ENCODE measurements at regions not wholly inside any gene's neighbourhood (a gene's known extent, or its start where the extent isn't known, plus 50 kb on each side); places are given as distances from the start of the nearest gene placed in this dataset.

- Histone ChIP-seq H3K56ac (replicated peaks; ENCODE audit: insufficient read length, low read depth, low read length) (no peak overlapping the region), H2AK5ac (ENCODE audit: low read depth, low read length) (no peak overlapping the region), H3K36me3 (ENCODE audit: control insufficient read depth in 2 of 4, insufficient read depth in 4 of 4, low read length in 3 of 4) (no peaks in the 10 kb centered on the region), H2BK5ac (ENCODE audit: low read depth, low read length) (no peak overlapping the region), H3K27me3 (replicated peaks in 1 of 4; ENCODE audit: control insufficient read depth in 3 of 4, extremely low read depth in 1 of 4, insufficient read depth in 3 of 4, low read length in 3 of 4) (no peaks in the 10 kb centered on the region), H3K23me2 (ENCODE audit: low read depth, low read length) (no peaks in the 10 kb centered on the region), H4K20me1 (replicated peaks in 1 of 2; ENCODE audit: control insufficient read depth in 1 of 2, insufficient read depth in 2 of 2, low read length in 2 of 2) (no peaks in the 10 kb centered on the region), H3K18ac (ENCODE audit: extremely low read depth, low read length) (no peak overlapping the region), H3K14ac (ENCODE audit: insufficient read length) (no peak overlapping the region), H2BK15ac (ENCODE audit: low read length) (no peak overlapping the region), H3K23ac (ENCODE audit: insufficient read length) (no peak overlapping the region), H4K5ac (ENCODE audit: insufficient read length, low read depth, low read length) (no peak overlapping the region), H3K4me1 (replicated peaks in 1 of 4; ENCODE audit: control insufficient read depth in 3 of 4, insufficient read depth in 4 of 4, low read length in 3 of 4) (no peaks in the 10 kb centered on the region), H3K4ac (replicated peaks; ENCODE audit: insufficient read length, low read depth, low read length) (no peak overlapping the region), H3K4me3 (ENCODE audit: extremely low read depth in 1 of 4, insufficient read depth in 2 of 4, low read depth in 3 of 4, low read length in 4 of 4) (no peak overlapping the region), H3K9ac (replicated peaks in 1 of 4; ENCODE audit: extremely low read depth in 1 of 4, low read depth in 3 of 4, low read length in 3 of 4) (no peak overlapping the region), H2BK120ac (replicated peaks; ENCODE audit: low read depth, low read length) (no peak overlapping the region), H3K27ac (ENCODE audit: low read depth, low read length) (no peak overlapping the region), H3K79me1 (ENCODE audit: low read depth, low read length) (no peaks in the 10 kb centered on the region), H3K9me3 (ENCODE audit: insufficient read depth in 2 of 2, low read depth in 1 of 2, low read length in 1 of 2) (no peaks in the 10 kb centered on the region), H2AFZ (ENCODE audit: low read length) (no peak overlapping the region), H3K79me2 (ENCODE audit: control insufficient read depth in 1 of 2, insufficient read depth in 2 of 2, low read length in 2 of 2) (no peaks in the 10 kb centered on the region), H4K91ac (replicated peaks; ENCODE audit: insufficient read length, low read length) (no peak overlapping the region), H4K8ac (ENCODE audit: extremely low read depth, insufficient read depth, low read length) (no peak overlapping the region), H2BK12ac (ENCODE audit: low read depth, low read length) (no peak overlapping the region), H2BK20ac (ENCODE audit: low read length) (no peak overlapping the region), H3K4me2 (ENCODE audit: insufficient read depth in 1 of 2, low read depth in 2 of 2, low read length in 2 of 2) (no peak overlapping the region)
- POLR2A ChIA-PET (ENCODE audit: partially characterized antibody): no interaction called here
- FAIRE-seq (no peak), DNase-seq (ENCODE audit: low read depth in 1 of 2, low spot score in 2 of 2) (no peak)
- 46% methylated on average over 1 of the region's 1 CpG; no CpG with 5 or more reads in 1 of the 2 experiments for WGBS, 2 experiments (ENCODE audit: extremely low coverage in 1 of 2, insufficient coverage in 1 of 2, insufficient read length in 1 of 2, insufficient replicate concordance in 2 of 2, low coverage in 1 of 2, low lambda C conversion rate in 2 of 2, missing lambda C conversion rate in 1 of 2)
- TF ChIP-seq CTBP2 (IDR thresholded peaks at IDR 0.05; ENCODE audit: borderline replicate concordance, insufficient read depth, insufficient read length, low read length) (no peak), TAF1 (IDR thresholded peaks at IDR 0.05; ENCODE audit: low read depth, low read length) (no peak), JUN (IDR thresholded peaks at IDR 0.05; ENCODE audit: low read depth, low read length) (no peak), SP2 (IDR thresholded peaks at IDR 0.05; ENCODE audit: low read length) (no peak), KDM1A (IDR thresholded peaks at IDR 0.05; ENCODE audit: borderline replicate concordance, low read length) (no peak), MAFK (IDR thresholded peaks at IDR 0.05; ENCODE audit: low read depth, low read length) (no peak), HDAC6 (IDR thresholded peaks at IDR 0.05; ENCODE audit: low read depth, low read length) (no peak), SP4 (IDR thresholded peaks at IDR 0.05; ENCODE audit: low read length) (no peak), ATF2 (IDR thresholded peaks at IDR 0.05; ENCODE audit: low read length) (no peak), KDM4A (IDR thresholded peaks at IDR 0.05; ENCODE audit: low read depth, low read length, severe bottlenecking) (no peak), SIRT6 (IDR thresholded peaks at IDR 0.05; ENCODE audit: low read length) (no peak), ASH2L (IDR thresholded peaks at IDR 0.05; ENCODE audit: low read length) (no peak), RNF2 (IDR thresholded peaks at IDR 0.05; ENCODE audit: borderline replicate concordance, low read depth, low read length, missing control alignments, poor library complexity, severe bottlenecking) (no peak)
- CTCF ChIA-PET (ENCODE audit: partially characterized antibody): interaction anchor here (0.6 to 3.5 kb wide), 31 partner anchors 10 to 527 kb away, joined by 3 to 18 read pairs (median 4); no protein-coding TSS in a partner anchor
Measured at GRCh38 chr12:85425349-85425612, 145.3 kb downstream of the ALX1 start.
